CD4-positive, alpha-beta T cell (primary cell): ENCODE measurements at regions not wholly inside any gene's neighbourhood (a gene's known extent, or its start where the extent isn't known, plus 50 kb on each side); places are given as distances from the start of the nearest gene placed in this dataset.

Experiments
- ATAC-seq: fragments of 200-7000 bp; cut with Tn5 transposase; one replicate; pipeline ENCODE4 v1.10.0; 2022; ENCODE audit warnings: mild to moderate bottlenecking; ENCODE audit not compliant: poor library complexity
- CTCF ChIA-PET: fragments of 350-600 bp; sonication (Branson Sonifier 250); formaldehyde crosslinking; loops from one replicate; lab custom pipeline; 2021; ENCODE audit warnings: antibody characterized with exemption, inconsistent platforms; lab: Charles Lee
- POLR2A ChIA-PET: fragments of 350-600 bp; sonication (Branson Sonifier 250); formaldehyde crosslinking; loops from one replicate; lab custom pipeline; 2021; ENCODE audit warnings: antibody characterized with exemption, inconsistent platforms; lab: Charles Lee
- DNase-seq, 14 experiments: peaks; one replicate each; pipeline ENCODE4 v3.0.0-alpha.2; 2013 to 2020; ENCODE audit warnings: mixed read lengths in 2 of 14
- H3K27ac ChIP-seq, 2 donors: one replicate each; pipeline versions ENCODE4 v1.5.1 to v1.7.0; 2013; ENCODE audit warnings: low read length in 2 of 2, low read depth in 1 of 2, mild to moderate bottlenecking in 1 of 2
- H3K27me3 ChIP-seq, 2 experiments: 1 replicate in 1 of 2; 2 replicates in 1 of 2; pipeline versions ENCODE4 v1.6.1 to v1.7.0; 2013; ENCODE audit warnings: low read length in 2 of 2, control low read depth in 1 of 2, mild to moderate bottlenecking in 1 of 2, moderate library complexity in 1 of 2; ENCODE audit not compliant: insufficient read depth in 2 of 2, control insufficient read depth in 1 of 2
- H3K36me3 ChIP-seq: one replicate; pipeline ENCODE4 v1.6.1; 2013; ENCODE audit warnings: low read length, control low read depth; ENCODE audit not compliant: insufficient read depth
- H3K4me1 ChIP-seq: one replicate; pipeline ENCODE4 v1.6.1; 2013; ENCODE audit warnings: low read length, control low read depth; ENCODE audit not compliant: insufficient read depth
- H3K4me3 ChIP-seq: one replicate; pipeline ENCODE4 v1.5.1; 2013; ENCODE audit warnings: mild to moderate bottlenecking, low read length, moderate library complexity
- H3K9me3 ChIP-seq, 2 experiments: 1 replicate in 1 of 2; 2 replicates in 1 of 2; pipeline versions ENCODE4 v1.6.1 to v1.7.0; 2013; ENCODE audit warnings: low read length in 2 of 2, mild to moderate bottlenecking in 2 of 2, control low read depth in 1 of 2, moderate library complexity in 1 of 2; ENCODE audit not compliant: control insufficient read depth in 1 of 2, insufficient read depth in 1 of 2
- H3K27ac Mint-ChIP-seq: one replicate; pipeline ENCODE4 v1.8.0; 2020; ENCODE audit warnings: mixed read lengths
- H3K27me3 Mint-ChIP-seq: one replicate; pipeline ENCODE4 v1.8.0; 2021; ENCODE audit warnings: mixed read lengths
- H3K36me3 Mint-ChIP-seq: one replicate; pipeline ENCODE4 v1.8.0; 2021; ENCODE audit warnings: low read depth, mixed read lengths
- H3K4me1 Mint-ChIP-seq: one replicate; pipeline ENCODE4 v1.8.0; 2021; ENCODE audit warnings: low read depth, mixed read lengths
- H3K4me3 Mint-ChIP-seq: one replicate; pipeline ENCODE4 v1.8.0; 2020; ENCODE audit warnings: mild to moderate bottlenecking, mixed read lengths
- H3K9me3 Mint-ChIP-seq: one replicate; pipeline ENCODE4 v1.8.0; 2020; ENCODE audit warnings: mixed read lengths
- CTCF ChIP-seq: fragments of 200-600 bp; IDR thresholded peaks from one replicate; pipeline ENCODE4 v1.8.0; 2022; ENCODE audit warnings: antibody characterized with exemption, mild to moderate bottlenecking
- intact Hi-C, 2 experiments: fragments of 100-400 bp; cut with DNase I in 1 of 2; cut with micrococcal nuclease in 1 of 2; formaldehyde crosslinking; loops; one replicate each; pipeline versions ENCODE4 v1.15.1 to v1.9.0; 2023 to 2025; cut with DNase I, micrococcal nuclease

DNA sequence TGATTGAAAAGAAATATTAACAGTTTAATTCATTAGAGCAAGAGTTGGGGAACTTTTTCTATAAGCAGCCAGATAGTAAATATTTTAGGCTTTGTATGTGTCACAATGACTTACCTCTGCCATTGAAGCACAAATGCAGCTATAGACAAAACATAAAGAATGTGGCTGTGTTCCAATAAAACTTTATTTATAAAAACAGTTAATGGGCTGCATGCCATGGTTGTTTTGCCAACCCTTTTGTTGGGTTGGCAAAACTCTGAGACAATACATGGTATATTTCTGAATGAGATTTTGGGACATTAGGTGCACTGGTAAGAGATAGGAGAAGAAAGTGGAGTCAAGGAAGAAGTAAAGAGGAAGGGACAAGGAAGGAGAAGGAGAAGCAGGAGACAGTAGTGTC is 61.8 kb upstream of the CERS6 start:
- POLR2A ChIA-PET = no interaction called here
- DNase-seq = no peak
- no peaks in the 10 kb centered on the region for H3K4me1 Mint-ChIP-seq

GRCh38 chr2:168396131-168396530 is 59.9 kb upstream of the CERS6 start:
- ChIA-PET POLR2A (no interaction called here), CTCF (no interaction called here)
- intact Hi-C loops = no loop called here
- H3K27ac Mint-ChIP-seq = no peak overlapping the region
- Histone ChIP-seq H3K36me3 (no peaks in the 10 kb centered on the region), H3K27me3 (no peaks in the 10 kb centered on the region), H3K4me3 (no peak overlapping the region), H3K27ac (no peak overlapping the region), H3K4me1 (no peaks in the 10 kb centered on the region), H3K9me3 (peaks cover 0 to 1% of the 10 kb centered on the region in 2 experiments)
- no peaks in the 10 kb centered on the region for H3K4me1 Mint-ChIP-seq
- H3K36me3 Mint-ChIP-seq = no peaks in the 10 kb centered on the region
- no peak for TF ChIP-seq CTCF
- H3K27me3 Mint-ChIP-seq = no peaks in the 10 kb centered on the region
- DNase-seq (no peak), ATAC-seq (no peak)
- no peaks in the 10 kb centered on the region for H3K9me3 Mint-ChIP-seq
- H3K4me3 Mint-ChIP-seq = no peak overlapping the region

More for the DNA sequence above, 61.8 kb upstream of the CERS6 start:
- no peaks in the 10 kb centered on the region for H3K9me3 ChIP-seq
- no peaks in the 10 kb centered on the region for H3K27me3 Mint-ChIP-seq
- no peaks in the 10 kb centered on the region for H3K36me3 Mint-ChIP-seq
- no peaks in the 10 kb centered on the region for H3K27me3 ChIP-seq
- no peak overlapping the region for H3K4me3 ChIP-seq
- H3K4me3 Mint-ChIP-seq = no peak overlapping the region
- H3K9me3 Mint-ChIP-seq = no peaks in the 10 kb centered on the region
- ATAC-seq = no peak
- no peaks in the 10 kb centered on the region for H3K36me3 ChIP-seq
- H3K27ac Mint-ChIP-seq = no peak overlapping the region
- intact Hi-C loops = no loop called here
- H3K4me1 ChIP-seq = no peaks in the 10 kb centered on the region
- no peak overlapping the region for H3K27ac ChIP-seq
- CTCF ChIA-PET = interaction anchor here (1.6 kb wide), 1 partner anchor 48 kb away, joined by 3 read pairs; no protein-coding TSS in a partner anchor
- no peak for TF ChIP-seq CTCF

GRCh38 chr2:168397629-168398028 is 58.4 kb upstream of the CERS6 start:
- no peak overlapping the region for H3K27ac Mint-ChIP-seq
- no peak overlapping the region for H3K4me3 Mint-ChIP-seq
- CTCF ChIA-PET = no interaction called here
- H3K9me3 Mint-ChIP-seq = no peaks in the 10 kb centered on the region
- POLR2A ChIA-PET = no interaction called here
- no peaks in the 10 kb centered on the region for H3K4me1 Mint-ChIP-seq
- Histone ChIP-seq H3K27me3 (no peaks in the 10 kb centered on the region), H3K4me1 (no peaks in the 10 kb centered on the region), H3K9me3 (peaks cover 0 to 3% of the 10 kb centered on the region in 2 experiments), H3K36me3 (no peaks in the 10 kb centered on the region), H3K27ac (no peak overlapping the region), H3K4me3 (no peak overlapping the region)
- DNase-seq (no peak), ATAC-seq (no peak)
- intact Hi-C loops = no loop called here
- H3K27me3 Mint-ChIP-seq = no peaks in the 10 kb centered on the region
- no peaks in the 10 kb centered on the region for H3K36me3 Mint-ChIP-seq
- no peak for TF ChIP-seq CTCF
